Activated CD8-positive, alpha-beta memory T cell treated with anti-CD3 and anti-CD28 coated beads for 1 hour (primary cell): ENCODE measurements at regions not wholly inside any gene's neighbourhood (a gene's known extent, or its start where the extent isn't known, plus 50 kb on each side); places are given as distances from the start of the nearest gene placed in this dataset.

Experiments
- DNase-seq, 2 donors: peaks; one replicate each; pipeline ENCODE4 v3.0.0-alpha.2; 2020; ENCODE audit warnings: low read depth in 1 of 2; ENCODE audit errors: extremely low read depth in 1 of 2

DNA sequence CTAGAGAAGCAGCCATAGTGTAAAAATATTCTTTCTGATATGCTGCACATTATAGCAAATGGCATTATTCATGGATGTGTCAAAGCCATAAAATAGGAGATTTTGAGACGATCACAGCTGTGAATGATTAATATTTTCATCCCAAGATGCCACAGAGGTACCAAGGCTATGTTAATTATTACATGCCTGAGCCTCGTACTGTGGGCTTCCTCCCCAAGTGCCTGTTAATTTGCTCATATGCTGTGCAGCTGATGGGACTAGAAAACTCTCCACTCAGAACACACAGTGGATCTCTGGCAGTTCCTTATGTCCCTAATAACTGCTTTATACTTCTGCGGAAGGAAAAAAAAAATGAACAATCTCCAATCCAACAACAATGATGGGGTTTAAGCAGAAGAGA is 184.9 kb upstream of the TSHZ2 start:
- DNase-seq, result no peak

DNA sequence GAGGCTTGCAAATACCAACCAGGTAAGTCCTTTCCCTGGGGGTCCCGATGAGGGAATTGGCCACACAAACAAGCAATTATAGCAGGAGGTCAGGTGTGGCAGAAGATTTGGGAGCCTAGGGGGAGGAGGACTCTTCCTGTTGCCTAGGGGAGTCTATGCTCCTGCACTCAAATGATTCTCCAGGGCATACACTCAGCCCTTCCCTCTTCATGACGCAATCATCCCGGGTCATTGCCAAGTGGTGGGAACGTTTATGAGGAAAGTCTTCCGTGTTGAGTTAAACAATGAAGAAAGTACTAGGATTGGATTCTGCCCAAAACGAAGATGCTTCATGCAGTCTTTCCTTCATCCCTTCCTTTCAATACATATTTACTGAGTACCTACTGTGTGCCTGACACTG is 186.5 kb upstream of the TSHZ2 start:
- no peak for DNase-seq

DNA sequence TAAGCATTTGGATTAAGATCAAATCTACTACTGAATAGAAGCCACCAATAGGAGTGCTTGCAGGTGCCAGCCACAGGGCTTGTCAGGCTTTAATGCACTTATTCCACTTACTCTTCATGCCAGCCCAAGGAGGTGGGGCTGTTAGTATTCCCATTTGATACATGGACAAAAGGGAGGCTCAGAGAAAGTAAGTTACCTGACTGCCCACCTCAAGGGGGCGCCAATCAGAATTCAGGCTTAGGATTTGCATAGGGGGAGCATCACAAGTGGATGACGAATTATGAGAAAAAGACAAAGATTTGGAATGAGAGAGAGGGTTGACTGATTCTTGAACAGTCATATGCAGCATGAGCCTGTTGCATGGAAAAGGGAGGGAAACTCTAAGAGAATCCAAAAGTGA is 188.4 kb upstream of the TSHZ2 start:
- no peak for DNase-seq

DNA sequence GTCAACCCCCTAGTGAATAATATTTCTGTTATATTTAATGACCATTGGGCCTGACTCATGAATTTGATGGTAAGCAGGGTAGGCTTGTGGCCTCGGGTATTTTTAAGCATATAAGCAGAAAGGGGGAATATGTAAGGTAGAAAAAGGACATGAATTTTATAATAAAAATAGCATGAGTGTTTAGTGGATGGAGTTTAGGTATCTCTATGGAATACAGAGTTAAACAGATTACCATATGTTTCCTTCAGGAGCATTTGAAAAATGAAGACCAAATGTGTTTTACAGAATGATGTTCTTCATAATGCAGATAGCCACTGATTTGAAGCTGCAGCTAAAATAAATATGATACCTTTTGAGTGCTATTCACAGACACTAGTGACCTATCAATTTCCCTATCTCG is 191.7 kb upstream of the TSHZ2 start:
- DNase-seq, result no peak

DNA sequence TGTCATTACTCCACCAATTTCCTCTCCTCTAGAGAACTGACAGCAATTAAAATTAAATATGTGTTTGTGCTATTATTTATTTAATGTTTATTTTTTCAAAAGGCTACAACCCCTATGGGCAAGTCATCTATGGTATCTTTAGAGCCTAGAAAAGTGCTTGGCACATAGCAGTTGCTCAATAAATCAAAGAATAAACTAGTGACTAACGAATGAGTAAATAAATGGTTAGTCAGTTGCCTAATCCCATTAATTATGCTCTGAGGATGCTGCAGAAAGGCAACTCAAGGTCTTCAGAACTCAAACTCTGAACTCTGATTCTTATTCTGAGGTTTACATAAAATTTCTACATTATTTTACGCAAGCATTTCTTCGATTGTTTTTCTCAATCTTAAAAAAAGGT is 193.0 kb upstream of the TSHZ2 start:
- DNase-seq, result no peak

DNA sequence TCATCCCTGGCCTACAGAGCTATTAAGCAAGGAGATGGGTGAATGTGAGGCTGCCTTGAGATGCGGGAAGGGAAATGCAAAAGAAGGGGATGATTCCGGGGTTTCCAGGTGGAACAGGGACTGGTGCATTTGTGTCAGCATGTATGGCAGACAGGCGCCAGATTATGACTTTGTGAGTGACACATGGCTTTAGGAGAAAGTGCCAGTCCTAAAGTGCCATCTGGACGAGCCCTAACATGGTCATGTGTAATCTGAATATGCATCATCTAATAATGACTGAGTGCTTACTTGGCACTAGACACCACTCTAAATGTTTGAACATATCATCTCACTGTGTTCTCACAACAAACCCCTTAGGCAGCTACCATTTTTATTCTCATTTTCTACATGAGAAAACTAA is 195.0 kb upstream of the TSHZ2 start:
- DNase-seq, result no peak

DNA sequence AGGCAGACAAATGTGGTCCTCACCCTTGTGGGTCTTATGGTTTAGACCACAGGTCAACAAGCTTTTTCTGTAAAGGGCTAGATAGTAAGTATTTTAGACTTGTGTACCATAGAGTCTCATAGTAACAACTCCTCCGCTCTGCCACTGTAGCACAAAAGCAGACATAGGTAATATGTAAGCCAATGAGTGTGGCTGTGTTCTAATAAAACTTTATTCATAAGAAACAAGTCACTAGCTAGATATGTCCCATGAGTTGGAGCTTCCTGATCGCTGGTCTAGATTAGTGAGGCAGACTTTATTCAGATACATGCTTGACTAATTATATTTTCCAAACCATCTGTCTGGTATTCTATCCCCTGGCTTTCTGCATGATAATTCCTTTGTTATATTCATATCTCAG is 196.4 kb upstream of the TSHZ2 start:
- no peak for DNase-seq

DNA sequence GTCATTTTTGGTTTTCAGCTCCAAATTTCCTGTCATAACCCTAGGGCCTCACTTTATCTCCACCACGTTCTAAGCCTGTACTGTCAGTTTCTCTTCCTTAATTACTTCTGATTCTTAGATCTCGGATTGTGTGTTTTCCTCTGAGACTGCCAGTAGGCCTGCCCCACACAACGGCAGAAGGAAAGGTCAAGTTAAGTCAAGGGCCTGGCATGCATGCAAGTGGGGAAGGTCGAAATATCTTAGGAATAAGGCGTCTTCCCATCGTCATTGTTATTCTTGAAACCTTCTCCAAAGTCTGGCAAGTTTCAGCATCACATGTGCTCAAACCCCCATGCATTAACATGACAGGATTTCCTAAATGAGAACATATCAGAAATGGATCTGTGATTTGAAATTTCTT is 203.5 kb upstream of the TSHZ2 start:
- no peak for DNase-seq

DNA sequence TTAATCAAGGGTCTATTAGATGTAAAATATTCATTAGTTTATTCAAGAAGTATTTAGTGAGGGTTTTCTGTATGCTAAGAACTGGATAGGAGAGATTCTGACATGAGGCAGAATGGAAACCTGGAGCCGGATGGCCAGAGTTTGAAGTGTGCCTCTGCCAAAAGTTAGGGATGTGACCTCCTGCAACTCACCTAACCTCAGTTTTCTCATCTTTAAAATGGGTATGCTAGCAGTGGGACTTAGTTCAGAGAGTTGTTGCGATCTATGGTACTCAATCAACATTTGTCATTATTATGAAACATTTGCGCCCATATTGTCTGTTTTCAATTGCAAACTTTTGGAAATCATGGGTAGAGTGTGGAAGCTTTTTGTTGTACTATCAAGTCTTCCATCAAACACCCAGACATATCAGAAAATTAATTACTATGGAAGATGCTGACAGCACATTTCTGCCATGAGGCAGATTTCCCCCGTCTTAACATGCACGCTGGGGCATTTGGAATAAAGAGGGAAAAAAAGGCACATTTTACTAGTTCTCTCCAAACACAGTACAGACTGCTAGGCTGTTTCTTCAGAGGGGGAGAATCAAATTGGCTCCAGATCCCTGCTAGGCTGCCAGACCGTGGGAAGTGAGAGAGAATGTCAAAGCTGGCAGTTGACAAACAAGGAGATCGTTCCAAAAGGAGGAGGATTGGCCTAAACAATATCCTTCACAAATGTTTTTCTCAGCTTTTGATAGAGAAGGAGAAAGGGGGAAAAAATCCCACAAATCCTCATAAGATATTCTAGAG is 205.3 kb upstream of the TSHZ2 start:
- no peak for DNase-seq

DNA sequence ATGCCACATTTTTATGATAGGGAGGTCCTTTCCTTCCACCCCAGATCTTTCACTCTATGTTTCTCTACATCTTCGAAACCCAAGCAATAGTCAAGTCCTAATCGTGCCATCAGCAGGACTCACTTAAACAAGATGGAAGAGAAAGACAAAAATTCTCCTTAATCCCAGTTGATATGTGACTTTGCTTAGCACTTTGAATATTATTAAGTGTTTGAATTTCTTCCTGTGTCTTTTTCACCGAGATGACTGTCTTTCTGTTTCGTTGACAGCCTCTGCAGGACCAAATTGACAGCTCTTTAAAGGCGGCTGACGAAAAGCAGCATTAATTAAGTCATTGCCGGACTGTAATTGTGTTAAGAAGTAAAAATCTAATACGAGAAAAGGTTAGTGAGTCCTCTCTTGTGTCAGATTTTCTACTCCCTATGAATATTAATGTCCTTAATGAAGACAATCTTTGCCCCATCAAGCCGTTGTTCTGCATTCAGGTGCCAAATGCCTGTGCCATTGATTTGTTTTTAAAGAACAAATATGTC is 208.8 kb upstream of the TSHZ2 start:
- no peak for DNase-seq

DNA sequence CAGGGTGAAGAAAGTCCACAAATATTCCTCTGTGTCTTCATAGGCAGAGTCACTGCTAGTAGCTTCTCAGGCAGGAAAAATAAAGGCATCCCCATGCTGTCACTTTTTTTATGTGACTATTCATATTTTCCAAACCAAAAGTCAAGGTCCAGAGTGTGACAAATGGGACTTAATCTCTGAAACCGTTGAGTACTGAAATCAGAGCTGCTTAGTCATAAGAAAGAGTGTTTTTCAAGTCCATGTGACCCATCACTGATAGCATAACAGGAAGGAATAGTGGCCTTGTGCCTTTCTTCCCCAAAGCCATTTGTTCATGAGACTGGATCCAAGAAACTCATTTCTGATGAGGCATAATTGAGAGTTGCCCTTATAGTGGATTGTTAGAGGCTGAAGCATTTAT is 210.3 kb upstream of the TSHZ2 start:
- DNase-seq, result no peak

DNA sequence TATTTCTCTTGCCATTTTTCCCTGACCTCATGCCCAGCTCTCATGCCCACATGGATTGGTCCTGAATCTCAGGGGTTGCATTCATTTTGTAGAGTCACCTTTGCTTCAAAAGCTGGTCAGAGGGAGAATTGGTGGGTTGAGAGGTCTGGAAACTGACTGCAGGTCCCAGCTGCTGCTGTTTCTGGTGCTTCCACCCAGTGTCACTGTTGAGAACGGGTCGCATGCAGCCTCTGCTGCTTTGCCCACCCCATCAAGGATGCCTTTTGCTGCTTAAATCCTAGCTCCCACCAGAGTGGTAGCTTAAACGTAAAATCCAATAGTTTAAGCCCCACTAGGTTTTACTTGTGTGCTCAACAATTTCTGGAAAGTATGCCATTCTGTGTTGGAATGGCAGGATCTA is 211.4 kb upstream of the TSHZ2 start:
- DNase-seq, result no peak

DNA sequence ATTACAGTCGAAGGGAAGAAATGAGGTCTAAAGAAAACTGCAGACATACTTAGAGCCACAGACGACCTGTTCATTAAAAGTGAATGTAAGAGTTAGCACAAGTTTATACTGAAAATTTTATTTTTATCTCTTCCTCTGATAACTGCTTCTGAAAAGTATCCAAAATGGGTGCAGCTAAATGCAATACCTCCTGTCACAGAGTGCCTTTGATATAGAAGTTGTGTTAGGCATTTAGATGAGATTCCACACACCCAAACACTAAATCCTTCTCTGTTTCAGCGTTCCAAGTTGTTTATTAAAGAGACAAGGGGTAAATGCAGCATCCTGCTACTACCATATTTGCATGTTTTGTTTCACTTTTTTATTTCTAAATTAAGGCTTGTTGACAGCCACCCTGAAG is 214.7 kb upstream of the TSHZ2 start:
- DNase-seq, result no peak

DNA sequence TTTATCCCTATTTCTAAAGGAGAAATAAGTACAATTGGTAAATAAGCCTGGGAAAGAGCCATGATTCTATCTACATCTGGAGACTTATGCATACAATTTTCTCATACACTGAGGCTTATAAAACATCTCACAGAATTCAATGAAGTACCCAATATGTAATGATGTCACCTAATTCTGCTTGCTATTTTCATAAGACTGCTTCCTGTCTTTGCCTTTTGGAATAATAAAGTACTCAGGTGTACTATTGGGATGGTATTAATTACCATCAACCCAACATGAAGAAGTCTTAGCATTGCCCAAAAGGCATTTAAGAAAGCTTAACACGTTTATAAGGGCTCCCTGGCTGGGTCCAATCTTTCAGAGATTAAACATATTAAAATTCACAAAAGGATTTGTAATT is 216.4 kb upstream of the TSHZ2 start:
- no peak for DNase-seq

DNA sequence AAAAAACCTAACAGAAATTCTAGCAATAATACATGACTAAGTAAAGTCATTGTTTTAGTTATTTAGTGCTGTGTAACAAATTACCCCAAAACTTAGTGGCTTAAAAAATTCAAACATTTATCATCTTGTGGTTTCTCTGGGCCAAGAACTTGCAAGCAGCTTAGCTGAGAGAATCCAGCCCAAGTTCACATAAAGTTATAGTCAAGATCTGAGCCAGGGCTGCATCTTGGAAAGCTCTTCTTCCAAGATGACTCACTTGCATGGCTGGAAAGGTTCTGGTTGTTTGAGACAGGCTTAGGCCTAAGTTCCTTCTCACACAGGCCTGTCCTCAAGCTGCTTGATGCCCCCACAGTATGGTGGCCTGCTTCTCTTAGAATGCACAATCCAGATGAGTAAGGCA is 217.8 kb upstream of the TSHZ2 start:
- DNase-seq, result no peak

DNA sequence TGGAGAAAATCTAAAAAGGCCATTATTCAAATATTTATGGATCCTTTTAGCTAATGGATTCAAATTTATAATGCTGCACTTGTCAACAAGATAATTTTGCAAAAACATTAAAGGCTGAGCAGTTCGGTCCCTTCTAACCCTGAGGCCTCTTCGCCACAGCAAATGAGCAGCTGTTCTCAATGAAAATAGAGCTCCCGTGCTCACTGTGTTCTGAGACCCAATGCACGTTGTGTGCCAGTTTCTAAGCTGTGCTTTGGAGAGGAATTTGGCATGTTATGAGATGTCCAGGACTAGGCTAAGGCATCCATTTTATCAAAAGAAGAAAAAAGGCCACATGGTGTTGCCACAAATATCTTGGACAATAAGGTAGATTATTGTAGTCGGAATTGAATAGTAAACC is 220.1 kb upstream of the TSHZ2 start:
- no peak for DNase-seq

DNA sequence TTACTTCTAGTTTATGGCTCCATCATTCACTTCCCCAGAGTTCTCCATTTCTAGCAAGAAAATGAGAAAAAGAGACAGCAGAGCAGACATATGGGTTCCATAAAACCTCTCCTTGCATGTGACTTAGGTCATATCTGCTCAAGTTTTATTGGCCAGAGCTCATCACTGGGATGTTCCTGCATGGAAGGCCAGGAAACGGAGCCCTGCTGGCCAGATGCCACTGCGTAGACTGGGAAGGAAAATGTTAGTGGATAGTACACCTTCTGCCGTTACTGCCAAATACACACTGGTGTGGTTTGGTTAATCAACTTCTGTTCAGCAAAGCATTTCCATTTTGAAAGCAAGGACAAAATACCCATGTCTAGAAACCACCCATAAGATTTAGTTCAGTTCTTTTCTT is 220.6 kb upstream of the TSHZ2 start:
- DNase-seq, result no peak

DNA sequence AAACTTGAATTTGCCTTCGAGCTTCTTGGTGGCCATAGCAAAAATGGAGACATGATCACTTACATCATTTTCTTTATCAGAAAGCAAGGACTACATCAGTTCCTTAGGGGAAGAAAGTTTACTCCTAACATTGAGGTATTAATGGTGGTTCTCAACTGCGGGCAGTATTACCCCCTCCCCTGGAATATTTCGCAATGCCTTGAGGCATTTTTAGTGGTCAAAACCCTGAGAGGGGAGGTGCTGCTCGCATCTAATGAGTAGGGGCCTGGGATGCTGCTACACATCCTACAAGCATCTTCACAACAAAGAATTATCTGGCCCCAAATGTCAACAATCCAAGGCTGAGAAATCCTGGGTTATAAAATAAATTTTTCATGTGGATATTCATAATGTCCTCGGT is 222.2 kb upstream of the TSHZ2 start:
- no peak for DNase-seq

DNA sequence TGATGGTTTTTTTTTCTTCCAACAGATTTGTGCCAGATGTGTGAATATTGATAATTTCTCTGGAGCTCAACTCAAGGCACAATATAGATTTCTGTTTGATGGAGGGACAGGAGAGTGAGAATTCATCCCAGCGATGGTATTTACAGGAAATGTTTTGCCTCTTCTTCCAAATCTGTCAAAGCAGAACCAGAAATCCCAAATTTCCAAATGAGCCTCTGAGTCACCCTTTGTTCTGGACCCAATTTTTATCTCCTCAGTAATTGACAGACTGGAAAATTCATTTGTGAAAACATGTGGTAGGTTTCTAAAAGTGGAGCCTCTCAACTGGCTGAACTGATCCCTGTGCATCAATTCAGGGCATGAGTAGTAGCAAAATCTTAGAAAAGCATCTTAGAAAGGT is 223.2 kb upstream of the TSHZ2 start:
- DNase-seq, result no peak

DNA sequence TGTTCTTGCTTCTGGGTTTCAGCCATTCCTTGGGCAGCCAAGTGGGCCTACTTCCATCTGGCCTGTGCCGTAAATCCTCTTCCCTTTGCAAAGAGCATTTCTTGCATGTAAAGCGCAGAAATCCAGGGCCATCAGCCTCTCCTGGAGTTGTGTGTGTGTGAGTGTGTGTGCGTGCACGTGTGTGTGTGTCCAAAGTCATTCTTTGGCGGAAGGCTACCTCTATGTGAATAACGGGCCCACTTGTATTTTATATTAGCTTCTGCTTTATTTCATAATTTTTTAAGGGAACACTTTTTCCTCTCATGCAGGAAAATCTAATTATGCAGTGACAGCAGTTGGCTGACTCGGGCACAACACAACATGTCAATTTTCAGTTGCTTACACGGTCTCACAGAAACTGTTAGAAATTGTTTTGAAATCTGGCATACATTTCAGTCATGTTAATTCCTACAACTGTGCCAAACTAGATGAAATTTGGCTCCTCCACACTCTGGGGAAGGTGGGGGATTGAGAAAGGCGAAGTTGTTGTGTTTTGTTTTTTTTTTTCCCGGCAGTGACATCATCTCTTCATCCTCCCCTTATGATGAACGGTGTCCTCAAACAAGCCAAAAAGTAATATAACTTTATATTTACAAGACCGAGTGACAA is 223.7 kb upstream of the TSHZ2 start:
- no peak for DNase-seq

DNA sequence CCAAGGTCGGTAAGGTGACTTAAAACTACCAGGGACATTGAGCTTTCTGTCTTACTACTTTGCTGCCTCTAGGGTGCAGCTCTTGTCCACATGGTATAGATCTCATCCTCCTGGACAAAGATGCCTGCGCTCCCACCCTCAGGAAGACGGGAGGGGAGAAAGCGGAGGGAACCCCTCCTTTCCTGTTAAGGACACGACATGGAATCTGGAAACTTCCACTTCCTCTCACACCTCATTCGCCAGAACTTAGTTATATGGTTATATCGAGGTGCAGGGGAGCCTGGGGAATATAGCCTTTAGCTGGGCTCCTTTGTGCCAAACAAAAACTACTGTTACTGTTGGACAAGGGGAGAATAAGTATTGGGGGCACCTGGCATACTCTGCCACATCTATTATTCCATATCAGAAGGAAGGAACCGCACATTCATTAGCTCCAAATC is 224.3 kb upstream of the TSHZ2 start:
- no peak for DNase-seq

DNA sequence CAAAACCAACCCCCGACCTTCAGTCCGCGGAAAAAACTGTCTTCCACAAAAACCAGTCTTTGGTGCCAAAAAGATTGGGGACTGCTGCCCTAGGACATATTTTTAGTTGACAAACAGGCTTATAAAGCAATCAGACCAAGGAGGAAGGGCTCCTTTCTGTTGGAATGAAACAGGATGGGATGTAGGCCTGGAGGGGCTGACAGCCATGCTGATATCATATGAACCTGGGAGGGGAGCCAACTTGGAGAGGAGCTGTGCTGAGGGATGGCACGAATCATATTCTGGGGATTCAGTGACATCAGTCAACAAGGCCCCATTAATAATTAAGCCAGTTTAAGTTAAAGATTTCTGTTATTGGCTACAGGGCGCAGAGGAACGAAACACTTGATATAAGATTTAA is 225.4 kb upstream of the TSHZ2 start:
- DNase-seq, result no peak

DNA sequence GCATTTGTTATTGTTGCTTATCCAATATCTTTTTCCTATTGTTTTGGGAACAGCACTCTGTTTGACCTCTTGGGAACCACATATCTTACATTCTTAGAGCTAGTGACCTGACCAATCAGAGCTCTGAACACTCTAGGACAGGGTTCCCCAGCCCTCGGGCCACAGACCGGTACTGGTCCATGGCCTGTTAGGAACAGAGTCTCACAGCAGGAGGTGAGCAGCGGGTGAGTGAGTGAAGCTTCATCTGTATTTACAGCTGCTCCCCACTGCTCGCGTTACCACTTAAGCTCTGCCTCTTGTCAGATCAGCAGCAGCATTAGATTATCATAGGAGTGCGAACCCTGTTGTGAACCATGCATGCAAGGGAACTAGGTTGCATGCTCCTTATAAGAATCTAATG is 226.0 kb upstream of the TSHZ2 start:
- no peak for DNase-seq
